ENCODE measurements at regions not wholly inside any gene's neighbourhood (a gene's known extent, or its start where the extent isn't known, plus 50 kb on each side); places are given as distances from the start of the nearest gene placed in this dataset.

DNA sequence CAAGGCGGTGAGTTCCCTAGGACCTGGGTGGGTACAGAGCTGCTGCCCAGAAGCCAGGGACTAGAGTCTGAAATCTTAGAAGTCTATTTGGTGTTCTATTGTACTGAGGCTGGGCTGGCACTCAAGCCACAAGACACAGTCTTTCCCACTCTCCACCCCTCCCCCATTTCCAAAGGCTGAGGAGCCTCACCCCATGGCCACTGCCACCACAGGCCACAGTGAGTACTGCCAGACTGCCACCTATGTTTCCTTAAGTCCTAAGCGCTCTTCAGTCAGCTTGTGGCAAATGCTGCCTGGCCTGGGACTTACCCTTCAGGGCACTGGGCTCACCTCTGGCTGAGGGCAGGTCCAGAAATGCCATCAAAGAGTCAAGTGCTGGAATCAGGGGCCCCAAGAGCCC is 469.3 kb downstream of the HAO1 start:
- no peaks in the 10 kb centered on the region for H3K9me3 ChIP-seq (ENCODE audit: control insufficient read depth, insufficient read depth, low read length)
- intact Hi-C loops (cut with micrococcal nuclease): no loop called here
- H4K20me1 ChIP-seq (ENCODE audit: insufficient read depth, low read length): no peaks in the 10 kb centered on the region
- H4K8ac ChIP-seq (ENCODE audit: low read depth in 2 of 2, low read length in 2 of 2): no peak overlapping the region
- H2BK5ac ChIP-seq (ENCODE audit: low read depth, low read length, poor library complexity, severe bottlenecking): no peak overlapping the region
- no peak for TF ChIP-seq RFX5 (IDR thresholded peaks at IDR 0.05; ENCODE audit: low read depth, low read length)
- no peak overlapping the region for H3K4ac ChIP-seq (ENCODE audit: low read depth, low read length)
- no peak overlapping the region for H3K14ac ChIP-seq (replicated peaks; ENCODE audit: low read depth, low read length)
- no peak overlapping the region for H3K56ac ChIP-seq (ENCODE audit: extremely low read depth, insufficient read depth, low read length)
- no peak overlapping the region for H3K4me3 ChIP-seq (ENCODE audit: insufficient read depth, low read depth, low read length)
- BruUV-seq (replicated peaks): no TSS peak
- dilution Hi-C loops (cut with HindIII; ENCODE audit: low sequenced_read_pairs, unreplicated experiment): no loop called here
- no peak overlapping the region for H3K18ac ChIP-seq (ENCODE audit: low read depth, low read length)
- H2BK15ac ChIP-seq (ENCODE audit: low read depth, low read length): no peak overlapping the region
- no peak overlapping the region for H3K27ac ChIP-seq (ENCODE audit: insufficient read depth, low read length)
- no peak overlapping the region for H3K9ac ChIP-seq (ENCODE audit: low read depth, low read length)
- H3K9me1 ChIP-seq (ENCODE audit: insufficient read depth, low read length): no peaks in the 10 kb centered on the region
- H3K36me3 ChIP-seq (ENCODE audit: control insufficient read depth, insufficient read depth, low read length): no peaks in the 10 kb centered on the region
- no peak overlapping the region for H3K4me2 ChIP-seq (ENCODE audit: low read depth, low read length)
- no peak overlapping the region for H4K91ac ChIP-seq (ENCODE audit: insufficient read depth, low read depth, low read length)
- no peak for DNase-seq
- no peak overlapping the region for H2AFZ ChIP-seq (replicated peaks; ENCODE audit: low read length, poor library complexity)
- 50% methylated on average over 1 of the region's 2 CpGs; no CpG with 5 or more reads in 1 of the 2 experiments for WGBS, 2 experiments (ENCODE audit: extremely low coverage in 2 of 2, insufficient read length in 1 of 2)
- H3K27me3 ChIP-seq (ENCODE audit: control insufficient read depth, insufficient read depth, low read length): no peaks in the 10 kb centered on the region
- H2BK20ac ChIP-seq (ENCODE audit: low read depth, low read length): no peak overlapping the region
- H3K23ac ChIP-seq (ENCODE audit: low read depth, low read length): no peak overlapping the region
- ChIA-PET CTCF (no interaction called here), POLR2A (ENCODE audit: unreplicated experiment) (no interaction called here)
- H2BK120ac ChIP-seq (ENCODE audit: low read depth, low read length): no peak overlapping the region
- no peaks in the 10 kb centered on the region for H3K79me1 ChIP-seq (ENCODE audit: low read depth in 1 of 2, low read length in 2 of 2)
- ATAC-seq (ENCODE audit: low read depth): no peak
- no peak overlapping the region for H4K5ac ChIP-seq (ENCODE audit: low read depth, low read length)
- no peaks in the 10 kb centered on the region for H3K4me1 ChIP-seq (ENCODE audit: control insufficient read depth, insufficient read depth, low read length)
- H2AK9ac ChIP-seq (replicated peaks; ENCODE audit: low read depth, low read length, poor library complexity): no peak overlapping the region
- no peak overlapping the region for H2AK5ac ChIP-seq (ENCODE audit: low read depth, low read length)
- in situ Hi-C loops (cut with MboI; ENCODE audit: low sequenced_read_pairs): no loop called here
